ENCODE measurements at regions not wholly inside any gene's neighbourhood (a gene's known extent, or its start where the extent isn't known, plus 50 kb on each side); places are given as distances from the start of the nearest gene placed in this dataset.
"Not testable (repeated sequence)": the region's sequence is repeated elsewhere in the genome, so short reads cannot be mapped to it uniquely, and the experiment has no call there.

DNA sequence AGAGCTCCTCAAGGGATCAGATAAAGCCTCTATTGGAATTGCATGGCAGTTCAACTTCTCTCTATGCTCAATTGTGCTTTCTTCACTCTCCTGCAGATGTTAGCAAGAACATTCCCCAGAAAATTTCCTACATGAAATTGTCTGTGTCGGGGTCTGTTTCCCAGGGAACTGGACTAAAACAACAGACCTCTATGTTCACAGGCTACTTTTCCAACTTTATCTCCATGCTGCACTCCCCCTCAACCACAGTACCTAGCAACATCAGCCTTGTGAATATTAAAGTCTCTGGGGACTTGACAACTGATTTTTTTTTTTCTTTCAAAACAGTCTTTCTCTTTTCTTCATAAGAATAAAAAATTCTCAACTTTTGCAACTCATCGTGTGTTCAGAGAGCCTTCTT is 1470.8 kb upstream of the ADGRL3 start:
- no peak for DNase-seq

DNA sequence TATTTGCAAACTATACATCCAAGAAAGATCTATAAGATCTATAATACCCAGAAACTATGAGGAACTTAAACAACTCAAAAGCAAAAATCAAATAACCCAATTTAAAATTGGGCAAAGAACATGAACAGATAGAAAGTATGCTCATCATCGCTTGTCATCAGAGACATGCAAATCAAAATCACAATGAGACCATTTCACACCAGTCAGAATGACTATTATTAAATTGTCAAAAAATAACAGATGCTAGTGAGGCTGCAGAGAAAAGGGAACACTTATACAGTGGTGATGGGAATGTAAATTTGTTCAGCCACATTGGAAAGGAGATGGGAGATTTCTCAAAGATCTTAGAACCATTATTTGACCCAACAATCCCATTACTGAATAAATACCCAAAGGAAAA is 1451.7 kb upstream of the ADGRL3 start:
- DNase-seq, result no peak

DNA sequence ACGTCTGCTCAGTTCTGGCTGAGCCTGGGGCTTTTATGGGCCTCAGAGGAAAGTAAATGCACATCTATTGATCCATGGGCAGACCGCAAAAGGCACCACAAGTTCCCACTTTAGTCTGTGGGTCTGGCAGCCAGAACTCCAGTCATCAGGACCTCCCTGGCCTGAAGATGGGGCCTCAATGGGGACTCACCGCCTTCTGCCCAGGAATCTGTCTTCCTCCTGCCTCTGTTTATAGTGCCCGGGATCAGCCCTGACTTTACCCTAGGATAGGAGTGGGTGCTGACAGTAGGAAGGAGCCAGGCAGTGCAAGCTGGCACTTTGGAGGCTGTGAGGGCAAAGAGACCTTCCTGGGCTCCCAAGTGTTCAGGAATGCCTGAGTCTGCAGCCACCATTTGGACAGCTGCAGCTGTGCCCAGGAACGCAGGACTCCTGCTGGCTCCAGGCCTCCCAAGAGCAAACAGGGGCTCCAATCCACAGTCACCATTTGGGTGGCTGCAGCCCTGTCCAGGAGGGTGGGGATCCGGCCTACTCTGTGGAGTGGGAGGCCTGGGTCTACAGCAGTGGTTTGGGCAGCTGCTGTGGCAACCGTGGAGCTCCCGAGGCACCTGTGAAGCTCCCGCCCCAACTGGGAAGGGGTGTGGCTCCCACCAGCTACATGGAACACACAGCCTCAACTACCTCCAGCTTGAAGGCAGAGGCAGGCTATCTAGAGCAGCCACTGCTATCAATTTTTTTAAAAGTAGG is 1440.9 kb upstream of the ADGRL3 start:
- no peak for DNase-seq

DNA sequence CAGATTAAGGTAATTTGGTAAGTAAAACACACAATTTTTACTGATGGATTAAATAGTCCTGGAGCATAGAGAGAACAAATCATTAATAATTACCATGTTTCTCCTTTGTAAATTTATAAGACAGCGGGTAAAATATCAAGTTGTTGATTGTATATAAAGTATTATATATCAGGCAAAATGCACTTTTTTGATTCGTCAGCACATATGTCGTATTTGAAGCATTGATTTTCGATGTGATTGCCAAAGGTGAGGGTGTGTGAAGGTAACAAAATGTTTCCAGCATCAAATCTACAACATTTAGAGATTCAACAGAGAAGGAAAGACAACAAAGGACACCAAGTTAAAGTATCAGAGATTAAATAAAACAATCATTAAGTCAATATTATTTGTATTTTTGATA is 1437.8 kb upstream of the ADGRL3 start:
- no peak for DNase-seq

DNA sequence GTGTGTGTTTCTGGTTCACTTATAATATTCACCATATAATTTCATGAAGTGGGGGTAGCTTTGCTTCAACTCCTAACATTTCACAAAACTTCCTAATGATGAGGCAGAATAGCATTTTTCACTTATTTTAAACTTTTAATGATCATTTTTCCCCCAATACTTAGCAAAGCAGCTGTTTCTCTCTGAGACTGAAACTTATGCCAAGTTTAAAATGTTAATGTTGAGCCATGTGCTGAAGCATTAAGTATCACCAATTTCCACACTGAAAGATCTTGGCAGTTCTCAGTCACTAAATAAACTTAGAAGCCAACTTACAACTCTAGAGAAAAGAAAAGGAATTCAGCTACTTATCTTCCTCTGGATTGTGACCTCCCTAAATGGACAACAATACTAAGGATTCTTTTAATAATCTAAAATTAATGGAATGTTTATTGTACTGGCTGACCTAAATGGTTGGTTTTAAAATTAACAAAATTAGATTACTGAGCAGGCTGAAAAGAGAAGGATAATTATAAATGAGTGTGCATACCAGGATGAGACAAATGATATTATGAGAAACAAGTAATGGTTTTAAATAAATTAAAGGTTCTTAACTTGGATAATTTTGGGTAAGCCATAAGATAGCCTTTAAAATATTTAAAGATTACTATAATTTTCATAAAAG is 1429.4 kb upstream of the ADGRL3 start:
- no peak for DNase-seq

DNA sequence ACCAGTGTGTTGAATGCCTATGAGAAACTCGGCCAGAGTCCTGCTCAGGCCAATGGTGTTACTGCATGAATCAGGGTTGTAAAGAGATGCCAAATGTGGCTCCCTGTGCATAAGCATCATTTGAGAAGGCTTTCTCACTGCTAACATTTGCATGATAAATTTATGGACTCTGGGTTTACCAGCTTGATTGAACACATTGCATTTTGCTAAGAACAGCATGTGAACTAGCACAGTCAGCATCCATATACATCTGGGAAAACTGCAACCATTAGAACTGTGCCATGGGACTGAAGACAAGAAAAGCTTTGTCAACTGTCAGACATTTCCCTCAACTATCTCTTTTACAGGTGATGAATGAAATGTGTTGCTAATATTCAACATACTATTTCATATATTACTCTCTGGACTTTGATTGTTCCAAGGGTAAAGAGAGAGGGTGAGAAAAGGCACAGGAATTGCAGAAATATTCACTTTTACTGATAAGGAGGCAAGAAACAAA is 1427.4 kb upstream of the ADGRL3 start:
- DNase-seq, result no peak

DNA sequence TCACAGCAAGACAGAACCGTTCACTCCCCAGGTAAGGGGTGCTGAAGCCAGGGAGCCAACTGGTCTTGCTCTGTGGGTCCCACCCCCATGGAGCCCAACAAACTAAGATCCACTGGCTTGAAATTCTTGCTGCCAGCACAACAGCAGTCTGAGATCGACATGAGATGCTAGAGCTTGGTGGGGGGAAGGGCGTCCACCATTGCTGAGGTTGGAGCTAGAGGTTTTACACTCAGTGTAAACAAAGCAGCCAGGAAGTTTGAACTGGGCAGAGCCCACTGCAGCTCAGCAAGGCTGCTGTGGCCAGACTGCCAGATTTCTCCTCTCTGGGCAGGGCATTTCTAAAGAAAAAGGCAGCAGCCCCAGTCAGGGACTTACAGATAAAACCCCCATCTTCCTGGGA is 1419.9 kb upstream of the ADGRL3 start:
- not testable (repeated sequence) for DNase-seq

DNA sequence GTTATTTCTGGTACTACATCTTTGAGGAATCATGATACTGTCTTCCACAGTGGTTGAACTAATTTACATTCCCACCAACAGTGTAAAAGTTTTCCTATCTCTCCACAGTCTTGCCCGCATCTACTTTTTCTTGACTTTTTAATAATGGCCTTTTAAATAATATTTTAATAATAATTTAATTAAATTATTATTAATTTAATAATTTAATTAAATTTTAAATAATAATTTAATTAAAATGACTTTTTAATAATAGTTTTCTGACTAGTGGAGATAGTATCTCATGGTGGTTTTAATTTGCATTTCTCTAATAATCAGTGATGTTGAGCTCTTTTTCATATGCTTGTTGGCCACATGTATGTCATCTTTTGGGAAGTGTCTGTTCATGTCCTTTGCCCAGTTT is 1395.0 kb upstream of the ADGRL3 start:
- no peak for DNase-seq

DNA sequence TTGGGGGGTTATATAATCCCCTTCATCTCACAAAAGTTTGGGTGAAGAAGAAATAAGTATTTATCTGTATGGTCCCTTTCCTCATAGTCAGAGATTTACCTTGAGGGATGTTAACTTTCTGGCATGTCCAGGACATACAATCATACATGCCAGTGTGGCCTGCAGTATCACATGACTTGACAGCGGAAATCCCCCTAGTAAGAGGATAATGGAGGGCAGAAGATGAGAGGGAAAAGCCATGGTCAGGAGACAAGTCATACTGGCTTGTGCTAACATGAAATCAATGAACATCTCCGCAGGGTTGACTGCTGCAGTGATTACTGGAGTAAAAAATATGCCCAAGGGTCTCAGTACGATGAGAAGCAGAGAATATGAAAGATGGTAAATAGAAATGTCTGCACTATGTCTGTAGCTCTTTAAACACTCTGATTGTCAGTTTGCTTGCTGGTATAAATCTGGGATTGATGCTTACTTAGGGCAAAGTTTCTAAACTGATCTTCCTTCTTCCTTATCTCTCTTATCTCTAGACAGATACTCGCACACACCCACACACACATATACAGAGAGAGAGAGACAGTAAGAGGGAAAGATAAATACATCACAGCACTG is 1385.6 kb upstream of the ADGRL3 start:
- DNase-seq, result no peak

DNA sequence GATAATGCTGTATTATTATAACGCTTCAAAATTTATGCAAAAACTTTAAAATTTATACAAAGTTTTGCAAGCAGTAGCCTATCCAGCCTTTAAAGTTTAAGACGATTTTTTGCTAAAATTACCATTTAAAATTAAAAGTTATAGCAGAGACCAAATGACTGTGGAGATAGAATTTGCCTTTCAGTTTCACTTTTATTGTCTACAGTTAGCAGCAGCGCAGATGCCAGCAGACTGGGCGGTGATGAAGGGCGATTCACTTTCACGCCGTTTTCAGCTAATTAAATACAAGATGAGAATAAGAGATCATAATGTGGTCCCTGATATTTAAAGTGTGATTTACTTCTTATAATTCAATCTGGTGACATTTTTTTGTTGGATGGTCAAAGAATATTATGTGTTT is 1381.5 kb upstream of the ADGRL3 start:
- no peak for DNase-seq

DNA sequence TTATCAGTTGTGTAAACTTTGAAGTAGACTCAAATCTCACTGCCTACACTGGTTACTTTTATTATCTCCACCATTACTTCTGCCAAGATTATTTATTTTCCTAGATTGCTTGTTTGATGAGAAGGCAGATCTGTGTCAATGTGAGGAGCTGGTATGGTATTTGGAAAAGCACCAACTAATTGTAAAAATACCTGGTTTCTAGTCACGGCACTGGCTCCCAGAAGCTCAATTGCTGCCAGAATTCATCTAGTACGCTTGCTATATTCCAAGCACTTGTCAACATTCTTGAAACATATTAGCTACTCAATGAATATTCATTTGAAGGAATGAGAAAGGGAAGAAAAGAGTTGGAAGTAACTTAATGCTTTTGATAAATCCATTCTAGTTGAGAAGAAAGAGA is 1376.8 kb upstream of the ADGRL3 start:
- no peak for DNase-seq

DNA sequence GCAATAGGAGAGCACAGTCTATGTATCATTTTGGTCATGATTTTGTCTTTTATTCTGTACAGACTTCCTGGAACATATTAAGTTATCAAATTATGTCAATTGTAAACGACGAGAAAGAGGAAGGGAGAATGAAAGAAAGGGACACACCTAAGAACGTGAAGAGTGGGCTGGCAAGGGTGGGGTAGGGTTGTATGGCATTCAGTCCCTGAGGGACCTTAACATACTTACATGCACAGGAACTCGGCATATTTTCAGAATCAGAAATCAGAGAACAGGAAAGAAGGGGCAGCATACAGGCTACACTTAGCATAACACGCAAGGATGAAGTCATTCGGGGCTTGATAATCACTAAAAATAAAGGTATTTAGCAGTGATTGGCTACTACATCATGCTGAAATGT is 1375.0 kb upstream of the ADGRL3 start:
- DNase-seq, result no peak

DNA sequence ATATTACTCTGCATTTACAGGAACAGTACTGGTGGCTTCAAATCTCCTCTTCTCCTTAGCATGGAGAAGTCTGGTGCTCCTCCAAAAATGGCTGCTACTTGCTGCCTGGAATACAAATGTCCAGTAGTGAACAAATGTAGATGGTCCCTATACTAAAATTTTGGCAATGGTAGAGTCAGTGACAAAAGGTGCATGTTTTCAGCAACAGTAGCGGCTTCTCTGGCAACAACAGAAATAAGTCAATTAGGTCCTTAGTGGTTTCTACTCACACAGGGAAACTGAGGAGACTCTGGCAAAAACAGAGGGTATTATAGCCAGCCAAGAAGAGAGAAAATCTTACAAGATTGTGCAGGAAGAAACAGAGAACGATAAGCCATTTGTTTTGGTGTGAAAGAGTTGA is 1368.4 kb upstream of the ADGRL3 start:
- DNase-seq, result no peak

DNA sequence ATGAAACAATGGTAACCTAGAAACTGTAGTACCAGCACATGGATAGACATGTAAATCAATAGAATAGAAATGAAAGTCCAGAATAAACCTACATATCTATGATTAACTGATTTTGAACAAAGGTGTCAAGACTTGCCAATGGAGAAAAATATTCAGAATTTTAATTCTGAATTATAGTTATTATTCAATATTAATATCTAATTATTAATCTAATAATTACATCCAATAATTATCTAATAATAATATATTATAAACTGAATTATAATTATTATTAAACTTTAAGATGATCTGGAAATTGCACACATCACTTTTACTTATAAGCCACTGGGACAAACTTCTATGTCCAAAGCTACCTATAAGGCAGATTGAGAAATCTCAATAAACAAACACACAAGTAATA is 1365.2 kb upstream of the ADGRL3 start:
- no peak for DNase-seq

DNA sequence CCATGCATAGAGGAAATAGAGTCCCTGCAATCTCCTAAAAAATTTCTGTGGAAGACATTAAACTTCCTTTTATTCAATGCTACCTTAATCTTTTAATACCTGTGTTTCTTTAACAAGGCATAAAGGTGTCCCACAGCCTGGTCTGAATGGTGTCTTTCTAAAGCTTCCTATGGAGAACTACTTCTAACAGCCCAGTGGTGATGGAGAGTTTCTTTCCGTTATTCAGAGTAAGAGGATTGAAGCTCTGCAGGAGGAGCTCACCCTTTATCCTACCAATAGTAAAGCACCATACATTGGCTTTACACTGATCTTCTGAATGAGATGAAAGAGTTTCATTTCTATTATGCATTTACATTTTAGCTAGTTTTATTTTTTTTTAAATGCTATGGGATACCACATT is 1362.4 kb upstream of the ADGRL3 start:
- no peak for DNase-seq

DNA sequence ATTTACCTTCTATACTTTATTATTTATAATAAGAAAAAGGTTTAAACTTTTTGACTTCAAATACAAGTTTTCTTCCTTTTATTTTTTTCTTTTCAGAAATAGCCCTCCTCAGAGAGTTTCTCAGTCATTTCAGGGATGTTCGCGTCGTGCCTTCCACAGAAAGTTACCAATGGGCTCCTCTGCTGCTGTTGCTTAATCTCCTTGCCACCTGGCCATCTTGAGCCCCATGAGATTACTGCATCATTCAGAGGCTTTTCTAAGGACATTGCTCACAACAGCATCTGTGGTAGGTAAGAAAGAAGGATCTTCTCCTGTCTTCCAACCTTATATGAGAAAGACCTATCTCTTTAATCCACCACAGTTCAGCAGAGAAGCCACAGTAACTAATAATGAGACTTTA is 1361.9 kb upstream of the ADGRL3 start:
- DNase-seq, result no peak

DNA sequence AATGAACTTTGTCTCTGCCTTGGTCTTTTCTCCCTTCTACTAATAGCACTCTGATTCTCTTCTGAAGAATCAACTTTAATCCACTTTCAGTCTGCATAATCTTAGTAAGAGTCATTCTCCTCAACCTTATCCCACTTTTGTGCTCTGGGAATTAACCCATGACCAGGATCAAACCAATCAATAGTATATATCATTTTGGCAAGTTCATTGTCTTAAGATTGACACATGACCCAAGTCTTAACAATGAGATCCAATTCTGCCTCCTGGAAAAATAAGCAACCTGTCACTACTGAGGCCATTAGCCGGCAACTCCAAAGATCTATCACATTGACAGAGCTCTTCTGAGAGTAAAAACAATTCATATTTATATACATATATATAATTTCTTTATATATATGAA is 1358.4 kb upstream of the ADGRL3 start:
- no peak for DNase-seq

DNA sequence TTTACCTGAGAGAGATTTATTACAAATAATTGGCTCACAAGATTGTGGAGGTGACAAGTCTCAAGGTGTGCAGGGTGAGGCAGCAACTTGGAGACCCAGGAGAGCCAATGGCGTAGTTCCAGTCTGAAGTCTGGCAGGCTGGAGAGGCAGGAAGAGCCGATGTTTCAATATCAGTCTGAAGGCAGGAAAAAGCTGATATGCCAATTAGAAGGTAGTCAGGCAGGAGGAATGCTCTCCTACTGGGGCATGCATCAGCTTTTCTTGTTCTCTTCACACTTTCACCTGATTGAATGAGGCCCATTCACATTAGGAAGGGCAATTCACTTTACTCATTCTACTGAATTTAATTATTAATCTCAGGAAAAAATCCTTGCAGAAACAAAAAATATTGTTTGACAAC is 1351.7 kb upstream of the ADGRL3 start:
- DNase-seq, result no peak

DNA sequence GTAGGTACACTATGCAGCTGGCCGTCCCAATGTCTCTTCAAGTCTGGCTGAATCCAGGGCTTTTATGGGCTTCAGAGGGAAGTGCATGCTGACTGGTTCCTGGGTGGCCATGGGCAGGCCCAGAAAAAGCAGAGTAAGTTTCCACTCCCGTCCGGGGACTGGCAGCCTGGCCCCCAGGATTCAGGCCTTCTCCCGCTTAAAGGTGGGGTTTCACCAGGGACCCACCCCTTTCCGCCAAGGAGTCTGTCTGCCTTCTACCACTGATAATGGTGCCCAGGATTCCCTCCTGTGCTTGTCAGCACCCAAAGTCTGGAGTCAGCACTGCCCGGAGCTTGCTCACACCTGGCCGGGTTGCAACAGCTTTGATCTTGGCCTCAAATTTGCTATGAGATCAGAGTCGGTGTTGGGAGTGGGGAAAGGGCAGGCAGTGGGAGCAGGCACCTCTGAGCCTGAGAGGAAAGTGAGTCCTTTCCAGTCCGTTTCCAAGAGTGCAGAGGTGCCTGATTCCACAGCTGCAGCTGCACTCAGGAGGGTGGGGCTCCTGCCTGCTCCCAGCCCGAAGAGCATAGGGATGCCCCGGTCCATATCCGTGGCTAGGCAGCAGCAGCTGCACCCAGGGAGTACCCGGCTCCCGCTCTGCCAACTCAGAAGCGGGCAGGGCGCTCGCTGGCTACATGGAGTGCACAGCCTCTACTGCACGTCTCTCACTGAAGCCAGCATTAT is 1344.3 kb upstream of the ADGRL3 start:
- DNase-seq, result no peak

DNA sequence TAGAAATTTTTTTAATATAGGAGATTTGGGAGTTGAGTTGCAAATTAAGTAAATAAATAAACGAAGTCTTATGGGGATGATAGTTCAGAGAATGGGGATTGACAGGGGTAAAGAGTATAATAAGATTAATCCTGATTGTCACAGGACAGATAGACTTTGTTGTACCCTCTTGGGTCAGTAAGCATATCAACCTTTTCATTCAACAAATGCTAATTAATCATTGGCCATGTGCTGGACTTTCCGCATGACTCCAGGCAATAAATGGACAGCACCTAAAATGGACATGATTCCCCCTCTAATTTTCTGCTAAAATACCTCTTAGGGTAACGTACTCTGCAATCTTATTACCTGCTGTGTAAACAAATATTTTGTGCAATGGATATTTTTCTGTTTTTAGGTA is 1331.1 kb upstream of the ADGRL3 start:
- no peak for DNase-seq

DNA sequence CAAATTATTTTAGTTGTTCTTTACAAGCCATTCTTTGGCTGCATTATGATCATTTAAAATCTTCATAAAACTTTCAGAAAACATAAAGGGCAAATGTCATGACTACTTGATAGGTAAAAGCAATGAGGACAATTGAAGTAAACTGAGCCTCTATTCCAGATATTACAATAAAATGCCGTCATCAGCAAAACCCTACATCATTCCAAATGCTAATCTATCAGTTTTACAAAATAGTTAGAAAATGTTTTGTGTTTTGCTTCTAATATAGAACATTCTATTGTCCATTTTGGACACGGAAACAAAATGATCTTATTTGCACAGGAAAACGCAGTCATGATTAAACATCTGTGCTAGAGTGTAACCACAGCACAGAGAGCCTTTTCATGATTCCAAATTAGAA is 1330.6 kb upstream of the ADGRL3 start:
- no peak for DNase-seq

DNA sequence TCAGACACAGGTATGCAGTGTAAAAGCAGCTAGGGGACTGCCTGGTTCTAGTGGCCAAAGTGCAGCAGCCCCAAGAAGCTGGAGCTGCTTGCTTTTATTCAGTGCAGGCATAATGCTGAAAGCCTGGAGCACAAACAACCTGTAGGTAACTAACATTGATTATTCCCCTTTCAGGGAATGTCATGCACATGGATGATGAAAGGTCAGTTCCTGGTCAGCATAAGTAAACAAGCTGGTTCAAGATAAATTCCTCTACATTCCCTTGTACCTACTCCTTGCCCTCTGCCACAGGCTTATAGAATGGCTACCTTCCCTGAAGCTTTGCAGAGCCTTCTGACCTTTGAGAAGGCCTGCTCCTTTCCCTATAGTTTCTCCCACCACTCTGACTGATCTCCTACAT is 1318.5 kb upstream of the ADGRL3 start:
- DNase-seq, result no peak

DNA sequence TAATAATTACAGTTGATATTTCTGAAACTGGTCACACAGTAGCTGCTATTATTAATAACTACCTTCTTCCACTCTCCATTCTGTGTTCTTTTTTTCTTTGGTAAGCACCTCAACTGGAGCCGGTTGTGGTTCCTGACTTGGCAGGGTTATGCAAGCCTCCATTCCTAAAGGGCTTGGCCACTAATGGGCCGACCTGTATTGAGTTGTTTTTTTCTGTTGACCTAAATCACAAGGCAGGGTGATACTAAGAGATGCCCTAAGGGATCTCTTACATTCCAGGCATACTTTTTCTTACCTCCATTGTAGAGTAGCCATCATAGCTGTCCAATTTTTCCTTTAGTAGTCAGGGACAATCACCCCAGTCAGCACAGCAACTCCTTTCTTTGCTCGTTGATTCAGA is 1295.8 kb upstream of the ADGRL3 start:
- no peak for DNase-seq

DNA sequence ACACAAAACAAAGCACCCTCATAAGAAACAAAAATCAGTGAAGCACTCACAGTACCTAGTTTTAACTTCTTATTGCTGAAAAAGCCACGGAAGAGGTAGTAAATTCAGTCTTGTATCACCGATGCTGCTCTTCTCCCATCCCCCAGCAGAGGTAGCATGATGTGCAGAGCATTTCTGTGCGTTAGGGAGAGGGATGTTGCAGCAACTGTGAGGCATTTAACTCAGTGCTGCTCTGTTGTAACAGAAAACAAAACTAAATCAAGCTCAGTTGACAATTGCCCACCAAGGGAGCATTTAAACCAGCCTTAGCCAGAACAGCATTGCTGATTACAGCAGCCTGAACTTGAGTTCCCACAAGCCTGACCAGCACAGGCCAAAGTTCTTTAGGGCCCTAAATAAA is 1279.7 kb upstream of the ADGRL3 start:
- DNase-seq, result no peak

Measured in NCI-H446 (cell line).